Stimulated activated naive CD4-positive, alpha-beta T cell (primary cell): ENCODE measurements at regions not wholly inside any gene's neighbourhood (a gene's known extent, or its start where the extent isn't known, plus 50 kb on each side); places are given as distances from the start of the nearest gene placed in this dataset.

Experiments used
- DNase-seq, 6 experiments: peaks; one replicate each; lab custom pipeline; 2025; lab: John Stamatoyannopoulos, UW

DNA sequence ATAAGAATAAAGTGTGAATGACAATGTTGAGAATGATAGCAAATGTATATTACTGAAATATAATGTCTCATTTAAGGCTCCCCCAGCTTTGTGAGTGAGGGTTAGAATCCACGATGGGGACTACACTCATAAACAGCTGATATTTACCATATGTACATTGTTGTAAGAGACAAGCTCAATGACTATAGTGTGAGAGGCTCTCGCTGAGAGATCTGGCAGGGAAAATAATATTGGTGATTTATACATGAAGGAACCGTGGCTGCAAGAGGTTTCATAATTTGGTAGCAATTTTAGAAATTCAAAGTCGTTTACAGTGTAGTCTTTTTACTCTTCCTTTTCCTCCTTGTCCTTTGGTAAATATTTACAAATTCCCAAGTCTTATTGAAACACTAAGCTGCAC lies 342.2 kb upstream of the AKR1E2 start:
- no peak for DNase-seq

DNA sequence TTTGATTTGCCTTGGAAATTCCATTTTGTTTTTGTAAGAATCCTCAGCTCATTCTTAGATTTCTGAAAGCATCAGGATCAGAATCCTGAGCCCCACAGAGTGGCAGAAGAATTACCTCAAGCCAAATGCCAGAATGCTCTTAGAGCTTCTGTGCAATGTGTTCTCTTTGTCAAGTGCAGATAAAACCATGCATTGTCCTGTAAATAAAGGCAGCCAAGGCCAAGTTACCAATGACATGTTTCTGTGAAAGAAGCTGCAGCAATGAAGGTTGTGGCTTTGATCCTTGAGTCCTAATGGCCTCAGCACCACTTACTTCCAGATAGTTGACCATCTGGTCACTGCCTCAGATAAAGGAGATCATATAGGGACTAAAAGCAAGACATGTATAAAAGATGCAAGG lies 343.3 kb upstream of the AKR1E2 start:
- DNase-seq, result no peak

DNA sequence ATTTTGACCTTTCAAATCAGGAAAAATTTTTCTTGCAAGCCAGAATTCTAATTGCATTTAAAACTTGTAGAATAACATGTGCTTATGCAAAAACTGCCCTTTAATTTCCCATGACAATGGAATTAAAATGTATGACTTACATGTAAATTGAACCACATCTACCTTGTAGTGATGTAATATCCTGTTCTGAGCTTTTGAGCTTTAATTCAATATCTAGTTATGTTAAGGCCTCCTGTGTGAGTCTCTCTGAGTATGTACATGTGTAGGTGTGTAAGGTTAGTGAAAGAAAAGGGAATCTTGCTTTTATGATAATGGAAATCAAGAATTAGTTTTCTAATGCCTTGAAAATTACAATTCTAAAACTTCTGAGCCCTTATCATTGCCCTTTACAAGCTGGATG lies 344.8 kb upstream of the AKR1E2 start:
- no peak for DNase-seq

DNA sequence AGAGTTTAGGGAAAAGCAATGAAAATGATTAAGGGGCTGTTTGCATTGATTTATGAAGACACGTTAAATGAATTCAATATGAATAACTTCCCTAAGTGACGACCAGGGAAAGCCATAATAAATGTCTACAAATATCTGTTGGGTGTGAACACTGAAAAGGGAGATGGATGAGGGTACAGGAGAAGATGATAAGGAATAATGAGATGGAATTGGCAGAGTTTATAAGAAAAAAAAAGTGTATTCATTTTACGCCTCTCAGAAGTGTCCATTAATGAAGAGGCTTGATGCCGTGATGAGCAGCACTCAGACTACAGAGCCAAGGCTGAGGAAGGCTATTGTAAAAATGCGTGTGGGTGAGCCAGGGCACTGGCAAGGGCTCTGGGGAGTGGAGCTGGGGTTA lies 346.7 kb upstream of the AKR1E2 start:
- no peak for DNase-seq

DNA sequence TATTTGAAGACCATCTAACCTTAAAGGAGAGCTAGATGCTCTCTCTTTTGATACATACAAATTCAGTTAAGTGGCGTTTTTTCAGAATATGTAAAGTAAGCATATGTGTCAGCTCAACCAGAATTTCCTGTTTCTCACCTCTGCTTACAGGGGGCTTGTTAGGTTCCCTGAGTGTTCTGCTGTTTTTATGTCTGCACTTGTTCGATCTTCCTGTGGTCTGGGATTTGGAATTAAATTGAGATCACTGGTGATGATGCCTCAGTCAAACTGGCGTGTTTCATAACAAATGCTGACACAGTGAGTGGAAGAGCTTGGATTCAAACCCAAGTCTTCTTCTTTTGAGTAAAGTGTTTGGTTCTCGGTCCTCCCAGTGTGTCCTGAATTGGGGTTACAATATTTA lies 348.3 kb upstream of the AKR1E2 start:
- no peak for DNase-seq

DNA sequence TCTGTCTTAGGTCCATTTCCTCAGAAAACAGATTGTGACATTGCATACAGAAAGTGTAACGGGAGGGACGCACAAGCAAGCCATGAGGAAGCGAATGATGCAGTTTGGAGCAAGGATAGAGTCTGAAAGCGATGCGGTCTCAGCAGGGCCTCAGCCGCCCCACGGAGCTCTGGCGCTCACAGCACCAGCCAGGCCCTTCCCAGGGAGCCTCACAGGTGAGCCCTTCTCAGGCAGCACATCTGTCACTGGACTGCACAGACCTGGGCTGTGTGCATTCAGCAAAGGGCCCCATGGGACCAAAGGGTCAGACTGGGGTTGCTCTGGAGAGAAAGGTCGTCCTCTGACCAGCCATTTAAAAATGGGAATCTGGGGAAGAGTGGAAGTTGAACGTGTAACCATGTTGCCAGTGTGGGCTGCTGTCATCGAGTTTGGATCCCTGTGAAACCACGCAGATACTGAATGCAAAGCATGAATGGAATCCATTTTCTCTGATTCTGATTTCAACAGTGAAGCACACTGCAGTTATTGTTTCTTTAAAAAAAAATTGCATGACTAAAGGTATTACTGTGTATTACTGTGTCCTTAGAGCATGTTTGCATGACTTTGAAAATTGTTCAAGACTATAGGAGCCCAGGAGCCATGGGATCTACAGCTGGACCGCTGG lies 350.0 kb upstream of the AKR1E2 start:
- DNase-seq, result no peak

DNA sequence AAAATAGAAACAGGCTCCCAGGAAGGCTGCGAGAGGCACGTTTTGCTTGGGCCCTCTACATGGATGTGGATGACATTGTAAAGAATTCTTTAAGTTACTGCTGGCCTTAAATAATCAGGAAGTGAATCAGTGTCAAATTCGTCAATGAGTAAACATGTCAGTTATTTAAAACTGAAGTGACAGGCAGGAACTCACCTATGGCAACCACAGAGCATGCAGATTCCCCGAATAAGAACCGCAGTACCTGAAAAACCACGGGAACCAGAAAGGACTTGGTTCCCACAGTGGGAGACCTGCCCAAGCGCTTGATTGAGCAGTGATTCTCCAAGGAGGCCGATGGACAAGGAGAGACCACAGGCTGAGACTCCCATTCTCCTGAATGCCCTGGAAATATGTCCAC lies 351.2 kb upstream of the AKR1E2 start:
- DNase-seq, result no peak

DNA sequence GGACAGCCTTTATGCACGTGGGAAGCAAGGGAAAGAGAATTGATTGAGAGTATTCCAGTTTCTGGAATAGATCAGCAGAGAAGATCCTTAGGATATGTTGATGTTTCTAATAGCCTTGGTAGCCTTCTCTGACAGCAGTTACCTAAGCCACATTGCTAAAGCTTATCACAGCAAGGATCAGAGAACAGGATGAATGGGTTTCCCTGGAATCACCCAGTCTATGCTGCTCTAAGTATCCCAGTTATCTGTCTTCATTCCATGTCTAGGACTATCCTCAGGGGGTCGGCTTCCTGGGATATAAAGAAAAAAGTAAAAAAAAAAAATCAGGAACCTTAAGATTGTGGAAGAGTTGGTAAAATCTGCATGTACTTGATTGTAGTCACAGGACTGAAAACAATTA lies 352.0 kb upstream of the AKR1E2 start:
- no peak for DNase-seq

DNA sequence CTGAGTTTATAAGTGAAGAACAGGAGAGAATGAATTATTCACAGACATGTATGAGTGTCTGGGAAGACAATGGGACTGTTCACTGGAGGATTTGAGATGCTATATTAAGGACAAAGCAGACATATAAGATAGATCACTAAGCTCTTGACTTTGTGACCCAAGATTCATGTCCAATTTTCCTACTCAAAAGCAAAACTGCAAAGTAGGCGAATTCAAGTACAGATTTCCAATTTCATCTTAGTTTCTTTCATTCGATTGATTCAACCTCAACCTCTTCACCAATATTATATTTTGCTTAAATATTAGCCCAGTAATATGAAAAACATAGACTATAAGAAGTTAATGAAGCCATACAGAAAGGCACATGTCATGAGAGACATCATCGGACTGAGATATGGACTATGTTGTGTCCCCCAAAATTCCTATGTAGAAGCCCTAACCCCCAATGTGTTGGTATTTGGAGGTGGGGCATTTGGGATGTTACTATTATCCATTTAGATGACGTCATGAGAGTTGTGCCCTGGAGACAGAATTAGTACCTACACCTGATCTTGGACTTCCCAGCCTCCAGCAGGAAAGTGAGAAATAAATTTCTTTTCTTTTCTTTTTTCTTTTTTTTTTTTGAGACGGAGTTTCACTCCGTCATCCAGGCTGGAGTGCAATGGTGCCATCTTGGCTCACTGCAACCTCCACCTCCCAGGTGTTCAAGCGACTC lies 353.7 kb upstream of the AKR1E2 start:
- DNase-seq, result no peak

DNA sequence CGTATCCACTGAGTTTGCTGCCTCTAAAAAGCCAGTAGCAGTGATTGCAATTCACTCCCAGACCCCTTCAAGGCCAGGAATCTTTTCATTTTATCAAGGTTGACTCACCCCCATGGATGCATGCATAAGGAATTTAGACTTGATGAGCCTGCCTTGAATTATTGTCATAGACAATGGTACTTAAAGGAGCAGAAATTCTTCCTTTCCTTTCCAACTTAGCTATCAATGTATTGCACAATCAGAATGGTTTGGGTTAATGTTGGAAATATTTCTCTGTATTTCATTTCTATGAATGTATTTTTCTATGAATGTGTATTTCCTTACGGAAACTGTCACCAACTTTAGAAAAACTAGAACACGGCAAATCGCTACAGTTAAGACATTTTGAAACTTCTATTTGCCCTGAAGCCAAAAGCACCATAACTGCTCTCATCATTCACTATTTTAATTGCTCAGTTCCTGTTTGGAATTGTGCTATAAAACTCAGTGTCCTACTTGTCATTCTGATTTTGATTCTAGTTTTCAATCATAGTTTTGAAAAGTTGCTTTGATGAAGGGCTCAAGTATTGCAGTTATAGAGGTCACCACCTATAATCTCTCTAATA lies 355.7 kb upstream of the AKR1E2 start:
- no peak for DNase-seq

DNA sequence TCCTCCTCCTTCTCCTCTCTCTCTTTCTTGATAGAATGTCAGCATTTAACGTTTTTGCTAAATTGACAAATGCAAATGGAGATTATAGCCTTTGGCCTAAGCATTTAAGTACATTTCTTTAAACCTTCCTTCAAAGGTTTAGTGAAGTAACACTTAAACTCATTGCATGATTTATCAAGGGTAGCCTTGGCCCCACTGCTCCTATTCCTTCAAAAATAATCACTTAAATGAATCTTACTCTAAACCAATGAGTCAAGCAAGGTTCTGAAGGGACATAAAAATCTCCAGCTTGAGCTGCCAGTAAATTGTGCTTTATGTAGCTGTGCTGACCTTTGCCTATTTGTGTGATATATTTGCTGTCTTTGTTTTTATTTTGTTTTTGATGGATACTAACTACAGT lies 358.5 kb upstream of the AKR1E2 start:
- DNase-seq, result no peak

DNA sequence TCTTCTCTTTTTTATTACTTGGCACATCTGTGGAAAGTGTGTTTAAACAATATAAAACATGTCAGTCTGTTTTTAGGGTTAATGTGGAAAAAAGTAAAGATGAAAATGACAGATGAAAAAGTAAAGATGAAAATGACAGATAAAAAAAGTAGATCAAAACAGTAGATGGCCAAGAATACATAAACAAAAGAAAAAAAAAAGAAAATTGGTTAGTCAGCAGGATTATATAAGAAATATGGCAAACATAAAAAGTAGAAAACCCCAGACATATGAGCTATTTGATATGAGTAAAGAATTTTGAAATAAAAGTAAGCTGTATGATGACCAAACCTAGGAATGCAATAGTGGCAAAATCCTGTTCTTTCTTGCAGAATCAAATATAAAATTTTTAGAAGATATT lies 365.7 kb upstream of the AKR1E2 start:
- no peak for DNase-seq

DNA sequence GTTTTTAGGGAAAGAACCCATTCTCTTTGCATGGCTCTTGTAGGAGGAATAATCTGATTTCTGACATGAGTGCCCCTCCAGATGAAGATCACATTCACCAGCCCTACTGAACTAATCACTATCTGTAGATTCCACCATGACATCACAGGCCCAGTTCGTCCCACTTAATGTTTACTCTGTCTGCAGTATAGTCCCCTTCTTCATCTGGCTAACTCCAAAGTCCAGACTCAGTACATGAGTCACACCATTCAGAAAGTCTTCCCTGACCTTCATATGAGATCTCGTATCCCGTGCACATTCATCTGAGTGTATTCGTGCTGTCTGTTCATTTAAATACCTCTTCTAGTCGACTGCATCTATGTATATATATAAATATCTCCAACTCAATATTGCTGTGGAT lies 366.5 kb upstream of the AKR1E2 start:
- DNase-seq, result no peak

DNA sequence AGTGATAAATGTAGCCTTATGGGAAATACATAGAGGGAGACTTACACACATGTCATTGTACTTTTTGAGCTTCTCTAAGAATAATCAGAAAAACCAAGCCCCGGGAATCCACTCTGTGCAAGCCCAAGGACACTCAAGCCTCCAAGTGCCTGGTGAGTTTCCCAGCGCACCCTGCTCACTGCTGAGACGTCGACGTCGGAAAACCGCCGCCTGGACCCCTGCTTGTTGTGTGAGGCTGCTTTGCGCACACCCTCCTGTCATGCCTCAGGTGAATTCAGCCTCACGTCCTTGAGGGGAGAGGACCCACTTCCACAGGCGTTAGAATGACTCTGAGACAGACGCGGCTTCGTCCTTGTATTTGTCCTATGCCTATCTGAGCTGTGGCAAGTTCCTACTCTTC lies 368.4 kb upstream of the AKR1E2 start:
- no peak for DNase-seq

DNA sequence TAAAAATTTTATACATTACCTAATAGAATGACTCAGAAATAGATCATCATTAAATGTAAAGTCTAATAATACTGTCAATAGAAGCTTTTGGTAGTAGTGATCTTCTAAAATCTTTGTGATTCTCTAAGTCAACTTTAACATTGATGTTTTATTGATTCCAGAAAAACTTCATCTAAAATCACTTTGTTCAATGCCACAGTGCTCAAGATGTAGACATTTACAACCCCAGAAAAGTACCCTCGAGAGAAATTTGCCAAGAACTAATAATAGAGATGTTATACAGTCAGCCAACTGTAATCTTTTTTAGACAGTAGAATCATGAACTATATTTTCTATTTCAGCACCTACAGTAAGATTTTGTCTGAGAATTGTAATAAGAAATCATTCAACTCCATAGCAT lies 369.2 kb upstream of the AKR1E2 start:
- no peak for DNase-seq

DNA sequence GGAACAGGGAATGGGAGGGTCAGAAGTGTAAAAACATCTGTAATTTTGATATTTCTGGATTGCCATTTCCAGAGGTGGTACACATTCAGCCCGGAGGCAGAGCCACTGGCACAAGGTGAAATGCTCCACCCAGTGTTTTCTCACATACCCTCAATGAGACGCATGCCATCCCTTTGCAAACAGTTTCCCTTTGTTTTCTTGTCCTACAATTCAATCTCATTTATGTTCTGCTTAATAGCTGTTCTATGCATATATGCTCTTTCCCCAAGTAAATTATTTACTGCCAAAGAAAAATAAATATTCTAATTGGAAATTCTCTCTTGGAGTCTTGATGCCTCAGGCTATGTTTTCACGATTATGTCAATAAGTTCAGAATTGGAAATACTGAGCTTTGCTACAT lies 369.7 kb upstream of the AKR1E2 start:
- no peak for DNase-seq

DNA sequence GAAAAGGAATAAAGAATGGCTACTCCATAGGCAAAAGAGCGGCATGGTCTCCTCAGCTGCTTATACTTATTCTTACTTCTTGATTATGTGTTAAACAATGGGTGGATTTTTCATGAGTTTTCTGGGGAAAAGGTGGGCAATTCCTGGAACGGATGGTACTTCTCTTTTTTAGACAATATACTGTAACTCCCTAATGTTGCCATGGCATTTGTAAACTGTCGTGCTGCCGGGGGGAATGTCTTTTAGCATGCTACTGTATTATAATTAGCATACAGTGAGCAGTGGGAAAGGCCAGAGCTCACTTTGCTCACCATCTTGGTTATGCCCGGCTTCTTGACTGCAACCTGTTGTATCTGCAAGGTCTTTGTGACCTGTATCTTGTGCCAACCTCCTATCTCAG lies 372.1 kb upstream of the AKR1E2 start:
- no peak for DNase-seq

DNA sequence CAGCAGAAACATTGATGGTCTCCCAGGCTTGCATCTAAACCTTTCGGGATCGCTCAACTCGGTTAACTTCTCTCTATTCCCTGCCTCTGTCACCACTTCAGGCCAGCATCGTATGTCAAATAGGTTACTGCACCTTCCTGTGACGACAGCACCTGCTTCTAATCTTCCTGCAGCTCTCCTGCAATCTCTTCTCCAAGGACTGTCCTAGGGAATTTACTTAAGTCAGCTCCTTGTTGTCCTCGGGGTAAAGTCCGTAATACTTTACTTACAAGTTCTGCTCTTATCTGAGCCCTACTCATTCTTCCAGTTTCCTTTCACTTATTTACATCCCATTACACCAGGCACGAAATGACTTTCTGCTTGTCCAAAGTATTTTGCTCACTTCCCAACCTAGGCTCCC lies 372.7 kb upstream of the AKR1E2 start:
- no peak for DNase-seq

DNA sequence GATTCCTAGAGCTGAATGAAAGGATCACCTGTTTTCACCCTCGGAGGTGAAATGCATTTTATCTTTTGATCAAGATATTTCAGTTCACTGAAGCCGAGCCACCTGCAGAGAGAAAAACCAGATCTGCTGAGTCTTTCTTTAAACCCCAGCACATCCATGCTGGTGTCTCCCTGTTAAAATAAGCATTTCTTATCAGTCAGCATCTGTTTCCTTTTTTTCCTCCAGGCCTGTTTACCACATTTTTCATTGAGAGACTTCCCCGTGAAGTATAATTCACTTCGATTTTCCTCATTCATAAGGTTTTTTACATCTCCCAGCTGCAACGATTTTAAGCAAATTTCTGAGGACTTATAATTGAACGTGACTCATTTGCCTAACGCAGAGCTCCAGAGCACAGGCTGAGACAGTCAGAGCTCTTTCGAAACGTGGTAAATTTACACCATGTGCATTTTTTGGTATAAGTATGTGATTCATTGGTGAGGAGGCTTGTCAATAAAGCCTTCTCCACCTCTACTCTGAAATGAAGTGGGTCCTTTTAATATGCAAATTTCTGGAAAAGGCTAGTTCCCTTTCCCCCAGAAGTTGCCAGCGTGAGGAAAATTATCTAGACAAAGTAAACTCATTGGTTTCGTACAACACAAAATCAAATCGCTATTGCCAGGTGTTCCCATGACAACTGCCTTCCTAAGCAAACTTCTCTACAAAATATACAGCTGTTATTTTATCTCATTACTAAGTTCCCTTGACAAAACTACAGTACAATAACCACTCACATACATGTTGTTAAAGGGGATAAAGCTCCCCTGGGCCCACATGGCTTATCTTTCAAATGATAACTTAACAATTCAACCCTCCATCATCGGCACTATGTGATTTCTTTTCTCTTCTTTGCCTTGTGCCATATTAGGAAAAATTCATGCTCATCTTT lies 374.8 kb upstream of the AKR1E2 start:
- no peak for DNase-seq

DNA sequence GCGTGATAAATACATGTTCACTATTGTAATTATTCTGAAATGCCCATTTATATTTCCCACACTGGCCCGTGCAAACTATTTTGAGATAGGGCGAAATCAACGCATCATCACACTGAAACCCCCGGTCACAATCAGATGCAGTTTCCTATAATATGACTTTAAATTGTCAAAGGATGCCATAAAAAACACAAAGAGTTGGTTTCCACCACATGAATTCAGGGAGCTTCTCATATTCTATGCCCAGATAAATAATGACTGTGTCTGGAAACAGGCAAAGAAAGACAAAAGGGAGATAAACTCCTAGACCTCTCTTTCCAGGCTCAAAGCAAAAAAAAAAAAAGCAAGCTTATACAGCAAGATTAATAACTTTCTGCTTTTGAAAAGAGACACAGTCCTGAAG lies 375.8 kb upstream of the AKR1E2 start:
- no peak for DNase-seq

DNA sequence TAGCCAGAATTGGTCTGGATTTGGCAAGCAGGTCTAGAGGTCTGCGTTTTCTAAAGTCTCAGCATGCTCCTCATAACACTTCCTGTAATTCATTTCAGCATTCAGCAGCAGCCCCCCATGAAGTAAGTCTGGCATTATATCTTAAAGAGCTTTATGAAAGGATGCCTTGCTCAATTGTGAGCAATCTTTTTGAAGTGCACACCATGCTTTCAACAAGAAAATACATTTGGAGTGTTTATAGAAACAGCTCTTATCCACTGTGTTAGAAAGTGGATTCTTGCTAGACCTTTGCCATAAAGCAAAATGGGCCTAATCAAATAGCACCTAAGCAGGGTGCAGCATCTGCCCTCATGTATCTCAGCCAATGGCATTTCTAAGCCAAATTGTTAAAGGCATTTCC lies 378.0 kb upstream of the AKR1E2 start:
- no peak for DNase-seq

DNA sequence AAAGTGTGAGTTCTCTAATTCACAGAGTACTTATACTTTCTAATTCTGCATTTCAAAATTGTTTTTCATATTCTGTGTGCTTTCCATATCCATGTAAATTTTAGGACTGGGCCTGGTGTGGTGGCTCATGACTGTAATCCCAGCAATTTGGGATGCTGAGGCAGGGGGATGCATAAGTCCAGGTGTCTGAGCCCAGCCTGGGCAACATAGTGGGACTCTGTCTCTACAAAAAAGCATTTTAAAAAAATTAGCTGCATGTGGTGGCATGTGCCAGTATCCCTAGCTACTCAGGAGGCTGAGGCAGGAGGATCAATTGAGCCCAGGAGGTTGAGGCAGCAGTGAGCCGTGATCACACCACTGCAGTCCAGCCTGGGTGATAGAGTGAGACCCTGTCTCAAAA lies 382.6 kb upstream of the AKR1E2 start:
- DNase-seq, result no peak

DNA sequence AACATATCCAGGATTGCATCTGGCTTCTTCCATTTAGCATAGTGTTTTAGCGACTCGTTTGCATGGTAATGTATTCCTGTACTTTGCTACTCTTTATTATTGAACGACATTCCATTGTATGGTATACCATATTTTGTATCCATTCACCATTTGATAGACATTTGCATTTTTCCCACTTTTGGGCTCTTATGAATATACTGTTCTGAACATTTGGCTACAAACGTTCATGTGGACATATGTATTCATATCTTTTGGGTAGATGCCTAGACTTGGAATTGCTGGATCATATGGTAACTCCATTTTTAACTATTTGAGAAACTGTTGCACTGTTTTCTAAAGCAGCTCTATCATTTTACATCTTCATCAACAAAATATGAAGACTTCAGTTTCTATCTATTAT lies 383.7 kb upstream of the AKR1E2 start:
- DNase-seq, result no peak
